Neural crest cell (in vitro differentiated cells): ENCODE measurements at regions not wholly inside any gene's neighbourhood (a gene's known extent, or its start where the extent isn't known, plus 50 kb on each side); places are given as distances from the start of the nearest gene placed in this dataset.

ENCODE experiments used
- DNase-seq: peaks from one replicate; pipeline ENCODE4 v3.0.0; 2021; ENCODE audit warnings: low read depth, mixed read lengths, low spot score
- H3K27ac Mint-ChIP-seq: one replicate; pipeline ENCODE4 v1.8.0; 2021; ENCODE audit warnings: mild to moderate bottlenecking, mixed read lengths; ENCODE audit not compliant: unreplicated experiment
- H3K27me3 Mint-ChIP-seq: 2 replicates; pipeline ENCODE4 v1.8.0; 2021; ENCODE audit warnings: low read depth, mild to moderate bottlenecking, mixed read lengths
- H3K36me3 Mint-ChIP-seq: 2 replicates; pipeline ENCODE4 v1.8.0; 2021; ENCODE audit warnings: low read depth, mild to moderate bottlenecking, mixed read lengths
- H3K4me1 Mint-ChIP-seq: 2 replicates; pipeline ENCODE4 v1.8.0; 2021; ENCODE audit warnings: mixed read lengths
- H3K4me3 Mint-ChIP-seq: one replicate; pipeline ENCODE4 v1.8.0; 2021; ENCODE audit warnings: mild to moderate bottlenecking, mixed read lengths
- H3K9me3 Mint-ChIP-seq: 2 replicates; pipeline ENCODE4 v1.8.0; 2021; ENCODE audit warnings: mixed read lengths
- TF ChIP-seq, protein P1 (sequence below): fragments of 200-600 bp; sonication (generic); conservative IDR thresholded peaks from 2 replicates; pipeline ENCODE4 v1.5.0; 2021; ENCODE audit warnings: antibody characterized with exemption, mild to moderate bottlenecking

DNA sequence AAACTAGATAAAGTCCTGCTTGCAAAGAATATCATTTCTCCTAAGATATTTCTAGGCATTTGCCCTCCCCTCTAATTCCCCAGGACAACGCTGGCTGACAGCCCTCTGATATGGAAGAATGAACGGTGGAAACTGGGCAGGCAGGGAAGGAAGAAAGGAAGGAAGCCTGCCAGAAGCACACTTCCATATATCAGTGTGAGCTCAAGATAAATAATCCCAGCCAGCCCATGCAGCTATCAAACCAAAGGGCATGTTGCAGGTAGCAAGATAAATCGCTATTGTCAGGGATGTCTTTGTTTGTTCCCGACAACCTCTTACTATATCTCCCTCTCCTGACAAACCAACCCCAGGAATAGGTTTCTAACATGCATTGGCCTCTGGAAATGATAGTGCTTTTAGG, 412.8 kb downstream of the HNRNPD start:
- no peaks in the 10 kb centered on the region for H3K36me3 Mint-ChIP-seq
- no peak overlapping the region for H3K4me3 Mint-ChIP-seq
- no peaks in the 10 kb centered on the region for H3K9me3 Mint-ChIP-seq
- H3K27me3 Mint-ChIP-seq, result no peaks in the 10 kb centered on the region
- TF ChIP-seq, protein P1, sequence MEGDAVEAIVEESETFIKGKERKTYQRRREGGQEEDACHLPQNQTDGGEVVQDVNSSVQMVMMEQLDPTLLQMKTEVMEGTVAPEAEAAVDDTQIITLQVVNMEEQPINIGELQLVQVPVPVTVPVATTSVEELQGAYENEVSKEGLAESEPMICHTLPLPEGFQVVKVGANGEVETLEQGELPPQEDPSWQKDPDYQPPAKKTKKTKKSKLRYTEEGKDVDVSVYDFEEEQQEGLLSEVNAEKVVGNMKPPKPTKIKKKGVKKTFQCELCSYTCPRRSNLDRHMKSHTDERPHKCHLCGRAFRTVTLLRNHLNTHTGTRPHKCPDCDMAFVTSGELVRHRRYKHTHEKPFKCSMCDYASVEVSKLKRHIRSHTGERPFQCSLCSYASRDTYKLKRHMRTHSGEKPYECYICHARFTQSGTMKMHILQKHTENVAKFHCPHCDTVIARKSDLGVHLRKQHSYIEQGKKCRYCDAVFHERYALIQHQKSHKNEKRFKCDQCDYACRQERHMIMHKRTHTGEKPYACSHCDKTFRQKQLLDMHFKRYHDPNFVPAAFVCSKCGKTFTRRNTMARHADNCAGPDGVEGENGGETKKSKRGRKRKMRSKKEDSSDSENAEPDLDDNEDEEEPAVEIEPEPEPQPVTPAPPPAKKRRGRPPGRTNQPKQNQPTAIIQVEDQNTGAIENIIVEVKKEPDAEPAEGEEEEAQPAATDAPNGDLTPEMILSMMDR, result no peak
- peaks cover 13% of the 10 kb centered on the region for H3K4me1 Mint-ChIP-seq
- no peak for DNase-seq
- H3K27ac Mint-ChIP-seq, result no peak overlapping the region

DNA sequence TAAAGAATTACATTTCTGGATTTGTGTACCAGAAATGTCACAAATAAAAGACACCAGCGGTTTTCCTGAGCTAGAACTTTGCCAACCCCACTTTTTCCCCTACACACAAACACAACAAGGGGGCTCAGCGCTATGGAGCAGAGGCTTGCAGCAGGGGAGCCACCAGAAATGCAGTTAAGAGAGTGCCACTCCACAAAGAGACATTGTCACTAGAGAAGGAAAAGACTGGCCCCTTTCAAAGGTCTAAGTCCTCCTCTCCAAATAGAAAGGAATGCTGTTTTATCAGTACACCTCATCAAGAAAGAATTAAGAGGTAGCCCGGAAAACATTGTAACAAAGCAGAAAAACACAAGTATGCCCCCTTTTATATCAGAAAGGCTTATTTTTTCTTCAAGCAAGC, 419.5 kb downstream of the HNRNPD start:
- Mint-ChIP-seq H3K9me3 (no peaks in the 10 kb centered on the region), H3K27me3 (no peaks in the 10 kb centered on the region), H3K4me1 (peaks cover 8% of the 10 kb centered on the region), H3K27ac (no peak overlapping the region), H3K4me3 (no peak overlapping the region), H3K36me3 (no peaks in the 10 kb centered on the region)
- no peak for DNase-seq
- TF ChIP-seq, protein P1, result no peak

DNA sequence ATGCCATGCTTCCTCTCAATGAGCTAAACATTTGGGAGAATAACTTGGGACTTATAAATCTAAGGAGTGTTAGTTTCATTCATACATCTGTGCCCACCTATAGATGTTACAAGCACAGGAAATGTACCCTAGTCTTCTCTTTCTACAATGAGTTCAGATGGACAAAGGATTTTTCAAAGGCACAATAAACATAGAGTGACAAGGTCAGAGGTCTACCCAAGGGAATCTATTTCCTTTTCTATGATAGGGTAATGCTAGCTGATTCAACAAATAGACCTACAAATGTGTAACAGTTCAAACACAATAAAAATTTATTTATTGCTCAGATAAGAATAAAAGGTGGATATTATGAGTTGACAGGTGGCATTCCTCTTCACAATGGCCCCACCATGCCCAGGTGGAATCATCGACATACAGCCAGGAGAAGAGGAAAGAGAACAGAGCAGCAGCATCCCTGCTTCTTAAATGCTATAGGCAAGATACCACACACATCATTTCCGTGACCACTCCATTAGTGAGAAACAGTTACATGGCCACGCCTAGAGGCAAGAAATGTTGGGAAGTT, 421.8 kb downstream of the HNRNPD start:
- H3K9me3 Mint-ChIP-seq, result no peaks in the 10 kb centered on the region
- H3K36me3 Mint-ChIP-seq, result no peaks in the 10 kb centered on the region
- DNase-seq, result no peak
- peaks cover 7% of the 10 kb centered on the region for H3K27me3 Mint-ChIP-seq
- TF ChIP-seq, protein P1, result no peak
- H3K4me3 Mint-ChIP-seq, result no peak overlapping the region
- peaks cover 8% of the 10 kb centered on the region for H3K4me1 Mint-ChIP-seq
- H3K27ac Mint-ChIP-seq, result no peak overlapping the region

DNA sequence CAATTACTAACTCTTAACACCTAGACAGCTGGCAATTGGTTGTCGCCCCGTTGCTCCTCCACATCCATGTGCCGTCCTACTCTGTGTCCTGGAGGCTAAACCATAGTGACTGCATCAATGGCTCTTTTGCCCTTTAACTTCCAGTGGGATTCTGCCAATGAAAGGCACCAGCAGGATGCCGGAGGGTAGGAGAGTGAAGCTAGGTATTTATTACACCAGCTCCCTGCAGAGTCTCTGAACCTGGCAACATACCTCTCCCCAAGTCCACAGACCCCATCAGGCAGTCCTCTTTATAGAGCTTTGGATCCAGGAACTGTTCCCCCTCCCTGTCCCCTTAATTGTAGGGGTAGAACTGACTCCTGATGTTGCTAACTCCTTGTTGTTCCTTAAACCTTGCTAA, 426.8 kb downstream of the HNRNPD start:
- H3K4me3 Mint-ChIP-seq, result no peak overlapping the region
- no peak for DNase-seq
- peaks cover 6% of the 10 kb centered on the region for H3K9me3 Mint-ChIP-seq
- H3K4me1 Mint-ChIP-seq, result peaks cover 4% of the 10 kb centered on the region
- H3K36me3 Mint-ChIP-seq, result no peaks in the 10 kb centered on the region
- peaks cover 19% of the 10 kb centered on the region for H3K27me3 Mint-ChIP-seq
- TF ChIP-seq, protein P1, result no peak
- no peak overlapping the region for H3K27ac Mint-ChIP-seq

DNA sequence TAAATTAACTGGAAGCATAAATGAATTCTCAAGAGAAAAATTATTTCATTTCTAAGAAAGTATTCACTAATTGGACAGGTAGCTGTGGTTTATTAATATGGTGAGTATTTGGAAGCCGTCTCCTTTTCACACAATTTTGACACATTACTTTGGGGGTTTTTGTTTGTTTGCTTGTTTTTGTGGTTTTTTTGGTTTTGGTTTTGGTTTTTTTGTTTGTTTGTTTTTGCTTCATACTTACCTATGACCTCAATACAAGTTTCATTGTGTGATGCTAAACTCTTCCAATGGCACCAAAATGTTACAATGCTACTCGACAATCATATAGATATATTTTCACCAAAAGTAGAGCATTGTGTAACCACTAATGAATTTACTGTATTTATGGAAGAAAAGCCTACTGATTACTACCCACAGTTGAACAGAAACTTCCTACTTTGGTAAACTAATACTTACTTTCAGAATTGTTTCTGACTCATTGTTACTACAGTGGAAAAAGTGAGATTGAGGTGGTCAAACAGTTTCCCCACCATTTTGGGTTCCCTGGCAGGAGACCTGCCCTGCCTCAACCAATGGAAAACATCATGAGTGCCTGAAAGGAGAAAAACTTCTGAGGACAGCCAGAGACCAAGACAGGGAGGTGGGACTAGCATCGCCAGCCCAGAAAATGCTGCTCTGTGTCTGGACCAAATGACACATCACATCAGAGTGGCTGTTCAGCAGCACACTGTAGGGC, 443.1 kb downstream of the HNRNPD start:
- no peak for DNase-seq
- H3K4me3 Mint-ChIP-seq, result no peak overlapping the region
- TF ChIP-seq, protein P1, result no peak
- no peaks in the 10 kb centered on the region for H3K4me1 Mint-ChIP-seq
- peaks cover 2% of the 10 kb centered on the region for H3K9me3 Mint-ChIP-seq
- peaks cover 2% of the 10 kb centered on the region for H3K27me3 Mint-ChIP-seq
- no peak overlapping the region for H3K27ac Mint-ChIP-seq
- no peaks in the 10 kb centered on the region for H3K36me3 Mint-ChIP-seq
